ENCODE measurements at regions not wholly inside any gene's neighbourhood (a gene's known extent, or its start where the extent isn't known, plus 50 kb on each side); places are given as distances from the start of the nearest gene placed in this dataset.
A peak's percentile ranks its signal among the peaks of the same experiment; 100 is the strongest.

DNA sequence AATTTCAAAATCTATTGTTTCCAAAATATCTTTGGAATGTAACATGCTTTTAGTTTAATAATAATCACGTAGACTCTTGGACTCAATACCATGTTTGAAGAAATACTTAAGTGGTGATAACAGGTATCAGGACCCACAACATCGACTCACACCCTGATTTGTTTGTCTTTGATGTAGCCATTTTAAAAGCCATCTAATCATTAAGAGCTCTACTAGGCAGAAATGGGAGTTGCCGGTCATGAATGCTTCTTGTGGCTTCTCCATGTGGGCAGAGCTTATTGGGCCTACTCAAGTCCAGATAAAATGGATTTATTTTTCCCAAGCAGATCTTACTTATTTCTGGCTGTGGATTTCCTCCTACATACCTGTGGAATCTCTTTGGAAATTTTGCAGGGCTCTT, 261.6 kb upstream of the NR2F2 start:
- no peak for DNase-seq (ENCODE audit: insufficient read length, low spot score)
- no peak for FAIRE-seq
- no peak for TF ChIP-seq SPI1 (IDR thresholded peaks at IDR 0.05; ENCODE audit: low read depth, low read length)
- no peak for TF ChIP-seq PAX5 (IDR thresholded peaks at IDR 0.05; ENCODE audit: insufficient read depth, low read length, severe bottlenecking)
- no peak for TF ChIP-seq POU2F2 (IDR thresholded peaks at IDR 0.05; ENCODE audit: low read depth, low read length)
- TF ChIP-seq POLR2A (IDR thresholded peaks at IDR 0.05; ENCODE audit: low read depth, low read length) = no peak
- TF ChIP-seq TAF1 (IDR thresholded peaks at IDR 0.05; ENCODE audit: low read depth, low read length) = no peak
- TF ChIP-seq POLR2AphosphoS5 (IDR thresholded peaks at IDR 0.05; ENCODE audit: low read depth, low read length) = no peak

DNA sequence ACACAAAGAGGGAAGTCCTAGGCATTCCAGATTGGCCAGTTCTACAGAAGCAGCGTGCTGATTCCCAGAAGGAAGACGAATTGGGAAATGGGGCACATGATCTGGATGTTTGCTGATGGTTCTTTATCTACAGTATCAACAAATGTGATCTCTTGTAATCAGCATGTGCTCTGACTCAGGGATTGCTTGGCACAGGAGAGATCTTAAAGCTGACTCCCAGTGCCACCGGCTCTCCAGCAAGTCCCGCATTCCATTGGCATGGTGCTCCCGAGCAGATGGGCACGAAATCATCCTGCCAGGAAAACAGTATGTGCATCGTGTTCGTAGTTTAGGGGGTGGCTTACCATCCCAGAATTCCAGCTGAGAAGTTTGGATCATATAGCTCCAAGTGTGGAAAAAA, 259.9 kb upstream of the NR2F2 start:
- DNase-seq (ENCODE audit: insufficient read length, low spot score) (no peak), FAIRE-seq (no peak)
- TF ChIP-seq TAF1 (IDR thresholded peaks at IDR 0.05; ENCODE audit: low read depth, low read length) = no peak

DNA sequence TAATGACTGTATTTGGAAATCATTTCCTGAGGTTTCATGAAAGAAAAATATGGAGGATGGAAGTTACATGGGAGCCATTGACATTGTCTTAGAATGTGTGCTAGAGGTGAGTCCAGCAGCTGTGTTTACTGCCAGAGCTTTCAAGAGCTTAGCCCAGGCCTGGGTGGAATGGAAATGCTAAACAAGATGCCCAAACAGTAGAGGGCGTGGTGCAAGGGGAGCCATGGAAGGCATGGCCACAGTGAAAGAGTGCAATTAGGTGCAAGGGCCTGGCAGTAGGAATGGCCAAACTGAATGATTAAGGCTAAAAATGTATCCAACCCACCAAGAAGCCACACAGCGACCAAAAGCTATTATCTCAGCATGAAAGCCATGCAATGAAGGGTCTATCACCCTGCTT, 257.7 kb upstream of the NR2F2 start:
- DNase-seq (ENCODE audit: insufficient read length, low spot score) = no peak
- no peak for FAIRE-seq
- no peak for TF ChIP-seq SPI1 (IDR thresholded peaks at IDR 0.05; ENCODE audit: low read depth, low read length)
- TF ChIP-seq POU2F2 (IDR thresholded peaks at IDR 0.05; ENCODE audit: low read depth, low read length) = no peak
- TF ChIP-seq PAX5 (IDR thresholded peaks at IDR 0.05; ENCODE audit: insufficient read depth, low read length, severe bottlenecking) = no peak
- no peak for TF ChIP-seq POLR2AphosphoS5 (IDR thresholded peaks at IDR 0.05; ENCODE audit: low read depth, low read length)
- no peak for TF ChIP-seq TAF1 (IDR thresholded peaks at IDR 0.05; ENCODE audit: low read depth, low read length)
- TF ChIP-seq POLR2A (IDR thresholded peaks at IDR 0.05; ENCODE audit: low read depth, low read length) = no peak

DNA sequence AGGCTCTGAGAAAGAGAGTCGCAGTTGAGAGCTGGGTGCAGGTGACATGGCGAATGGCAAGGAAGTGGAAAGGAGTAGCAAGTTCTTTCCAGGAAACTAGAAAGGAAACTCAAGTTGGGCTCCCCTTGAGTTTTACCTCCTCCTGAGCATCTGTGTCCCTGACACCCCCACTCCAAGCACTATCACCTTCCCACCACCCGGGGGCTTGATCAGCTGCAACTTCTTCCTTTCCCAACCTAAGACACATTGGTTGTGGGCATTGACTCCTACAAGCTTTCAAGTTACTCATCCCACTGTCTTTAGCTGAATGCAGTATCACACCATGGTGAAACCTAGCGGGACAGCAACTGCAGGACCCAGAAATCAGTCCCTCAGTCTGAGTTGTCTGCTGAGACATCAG, 256.6 kb upstream of the NR2F2 start:
- no peak for FAIRE-seq
- DNase-seq (ENCODE audit: insufficient read length, low spot score) = no peak
- TF ChIP-seq POLR2AphosphoS5 (IDR thresholded peaks at IDR 0.05; ENCODE audit: low read depth, low read length) (no peak), SPI1 (IDR thresholded peaks at IDR 0.05; ENCODE audit: low read depth, low read length) (no peak), POU2F2 (IDR thresholded peaks at IDR 0.05; ENCODE audit: low read depth, low read length) (no peak), POLR2A (IDR thresholded peaks at IDR 0.05; ENCODE audit: low read depth, low read length) (no peak), TAF1 (IDR thresholded peaks at IDR 0.05; ENCODE audit: low read depth, low read length) (no peak), PAX5 (IDR thresholded peaks at IDR 0.05; ENCODE audit: insufficient read depth, low read length, severe bottlenecking) (no peak)

DNA sequence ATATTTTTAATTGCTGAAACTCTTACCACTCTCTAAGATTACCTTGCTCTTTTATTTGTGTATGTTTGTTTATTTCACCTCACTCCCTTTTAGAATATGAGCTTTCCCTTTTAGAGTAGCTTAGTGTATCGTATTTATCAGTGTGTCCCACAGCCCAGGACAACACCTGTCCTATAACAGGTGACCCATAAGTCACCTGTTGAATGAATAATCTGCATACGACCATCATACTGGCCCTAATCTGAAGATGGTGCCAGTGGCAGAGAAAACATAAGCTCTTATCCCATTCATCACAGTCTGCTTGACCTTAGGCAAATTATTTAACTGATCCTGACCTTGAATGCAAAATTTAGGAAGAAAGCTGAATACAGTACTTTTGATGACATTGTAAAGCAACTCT, 254.6 kb upstream of the NR2F2 start:
- no peak for TF ChIP-seq POU2F2 (IDR thresholded peaks at IDR 0.05; ENCODE audit: low read depth, low read length)
- TF ChIP-seq POLR2AphosphoS5 (IDR thresholded peaks at IDR 0.05; ENCODE audit: low read depth, low read length) = no peak
- no peak for TF ChIP-seq TAF1 (IDR thresholded peaks at IDR 0.05; ENCODE audit: low read depth, low read length)
- TF ChIP-seq PAX5 (IDR thresholded peaks at IDR 0.05; ENCODE audit: insufficient read depth, low read length, severe bottlenecking) = no peak
- TF ChIP-seq SPI1 (IDR thresholded peaks at IDR 0.05; ENCODE audit: low read depth, low read length) = no peak
- no peak for TF ChIP-seq POLR2A (IDR thresholded peaks at IDR 0.05; ENCODE audit: low read depth, low read length)
- FAIRE-seq (no peak), DNase-seq (ENCODE audit: insufficient read length, low spot score) (no peak)

DNA sequence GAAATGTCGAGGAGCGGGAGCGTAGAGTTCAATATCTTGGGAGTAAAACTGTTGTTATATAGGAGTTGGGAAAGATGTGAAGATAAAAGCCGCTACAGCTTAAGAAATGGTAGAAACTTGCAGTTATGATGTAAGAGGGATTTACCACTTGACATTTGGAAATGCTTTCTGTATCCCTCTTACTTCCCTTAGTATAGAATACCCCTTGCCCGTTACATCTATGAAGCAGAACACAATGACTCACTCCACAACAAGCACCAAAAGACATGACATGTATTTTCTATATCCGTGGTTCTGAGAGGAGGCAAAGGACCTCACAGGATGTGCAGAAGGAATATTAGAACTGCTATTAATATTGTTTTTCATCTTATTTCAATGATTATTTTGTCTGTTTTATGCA, 254.2 kb upstream of the NR2F2 start:
- FAIRE-seq (no peak), DNase-seq (ENCODE audit: insufficient read length, low spot score) (no peak)
- no peak for TF ChIP-seq TAF1 (IDR thresholded peaks at IDR 0.05; ENCODE audit: low read depth, low read length)
- no peak for TF ChIP-seq POLR2A (IDR thresholded peaks at IDR 0.05; ENCODE audit: low read depth, low read length)
- TF ChIP-seq PAX5 (IDR thresholded peaks at IDR 0.05; ENCODE audit: insufficient read depth, low read length, severe bottlenecking) = no peak
- no peak for TF ChIP-seq SPI1 (IDR thresholded peaks at IDR 0.05; ENCODE audit: low read depth, low read length)

DNA sequence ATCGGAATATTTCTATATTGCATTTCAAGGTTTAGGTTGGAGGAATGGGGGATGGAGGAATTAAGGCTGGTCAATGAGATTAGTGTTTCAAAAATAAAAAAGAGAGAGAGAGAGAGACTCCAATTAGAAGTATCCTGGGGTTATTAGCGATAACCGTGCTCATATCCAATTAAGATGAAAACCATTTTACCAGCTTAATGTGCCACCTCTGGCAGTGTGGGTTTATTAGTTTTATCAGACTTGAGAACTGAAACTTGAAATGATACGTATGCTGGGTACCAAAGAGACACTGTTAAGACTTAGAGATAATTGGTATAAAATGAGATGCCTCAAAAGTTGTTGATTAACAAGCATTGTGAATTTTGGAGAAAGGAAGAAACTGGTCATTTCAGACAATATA, 251.5 kb upstream of the NR2F2 start:
- TF ChIP-seq POLR2A (IDR thresholded peaks at IDR 0.05; ENCODE audit: low read depth, low read length) (no peak), SPI1 (IDR thresholded peaks at IDR 0.05; ENCODE audit: low read depth, low read length) (no peak), POLR2AphosphoS5 (IDR thresholded peaks at IDR 0.05; ENCODE audit: low read depth, low read length) (no peak), PAX5 (IDR thresholded peaks at IDR 0.05; ENCODE audit: insufficient read depth, low read length, severe bottlenecking) (no peak), POU2F2 (IDR thresholded peaks at IDR 0.05; ENCODE audit: low read depth, low read length) (no peak), TAF1 (IDR thresholded peaks at IDR 0.05; ENCODE audit: low read depth, low read length) (no peak)
- no peak for DNase-seq (ENCODE audit: insufficient read length, low spot score)
- FAIRE-seq = no peak

DNA sequence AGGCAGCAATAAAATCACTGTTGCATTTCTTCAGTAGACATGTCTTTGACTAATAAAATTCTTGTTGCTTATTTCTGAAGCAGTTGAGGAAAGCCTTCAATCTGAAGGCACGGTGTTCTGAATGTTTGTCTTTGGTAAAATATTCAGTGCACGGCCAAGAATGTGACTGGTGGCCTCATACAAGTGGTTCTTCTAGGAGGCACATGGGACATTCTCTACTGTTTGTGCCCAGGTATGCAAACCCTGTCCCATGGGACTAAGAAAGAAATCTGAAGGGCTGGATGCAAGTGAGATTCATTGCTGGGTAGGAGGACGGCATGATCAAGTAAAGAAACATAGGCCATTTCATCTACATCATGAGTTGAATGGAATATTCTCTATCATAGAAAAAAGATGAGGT, 250.6 kb upstream of the NR2F2 start:
- FAIRE-seq (no peak), DNase-seq (ENCODE audit: insufficient read length, low spot score) (no peak)
- TF ChIP-seq SPI1 (IDR thresholded peaks at IDR 0.05; ENCODE audit: low read depth, low read length) = no peak
- no peak for TF ChIP-seq POLR2AphosphoS5 (IDR thresholded peaks at IDR 0.05; ENCODE audit: low read depth, low read length)
- TF ChIP-seq POLR2A (IDR thresholded peaks at IDR 0.05; ENCODE audit: low read depth, low read length) = no peak
- no peak for TF ChIP-seq POU2F2 (IDR thresholded peaks at IDR 0.05; ENCODE audit: low read depth, low read length)
- TF ChIP-seq PAX5 (IDR thresholded peaks at IDR 0.05; ENCODE audit: insufficient read depth, low read length, severe bottlenecking) = no peak
- TF ChIP-seq TAF1 (IDR thresholded peaks at IDR 0.05; ENCODE audit: low read depth, low read length) = no peak

DNA sequence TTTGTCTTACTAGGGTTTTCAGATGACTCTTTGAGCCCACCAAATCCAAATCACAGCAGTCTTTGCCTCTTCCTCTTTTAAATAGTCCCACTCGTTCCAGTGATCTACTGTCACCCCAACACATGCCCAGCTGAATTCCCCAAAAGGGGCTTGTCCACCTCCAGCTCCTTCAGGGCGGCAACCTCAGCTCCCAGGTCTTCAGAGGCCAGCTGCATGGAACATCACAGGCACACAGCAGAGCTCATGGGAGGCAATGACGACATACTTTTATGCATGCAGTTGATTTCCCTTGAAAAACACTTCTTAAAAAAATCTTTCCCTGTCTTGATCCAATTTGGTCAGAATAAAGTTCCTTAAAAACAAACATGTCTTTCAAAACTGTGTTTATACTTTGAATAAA, 244.3 kb upstream of the NR2F2 start:
- no peak for FAIRE-seq
- TF ChIP-seq SPI1 (IDR thresholded peaks at IDR 0.05; ENCODE audit: low read depth, low read length) = peak; percentile 50; the same call in 1 of the 2 replicates
- TF ChIP-seq POLR2AphosphoS5 (IDR thresholded peaks at IDR 0.05; ENCODE audit: low read depth, low read length) = no peak
- TF ChIP-seq PAX5 (IDR thresholded peaks at IDR 0.05; ENCODE audit: insufficient read depth, low read length, severe bottlenecking) = no peak
- no peak for TF ChIP-seq POU2F2 (IDR thresholded peaks at IDR 0.05; ENCODE audit: low read depth, low read length)
- no peak for TF ChIP-seq POLR2A (IDR thresholded peaks at IDR 0.05; ENCODE audit: low read depth, low read length)
- TF ChIP-seq TAF1 (IDR thresholded peaks at IDR 0.05; ENCODE audit: low read depth, low read length) = no peak
- no peak for DNase-seq (ENCODE audit: insufficient read length, low spot score)

DNA sequence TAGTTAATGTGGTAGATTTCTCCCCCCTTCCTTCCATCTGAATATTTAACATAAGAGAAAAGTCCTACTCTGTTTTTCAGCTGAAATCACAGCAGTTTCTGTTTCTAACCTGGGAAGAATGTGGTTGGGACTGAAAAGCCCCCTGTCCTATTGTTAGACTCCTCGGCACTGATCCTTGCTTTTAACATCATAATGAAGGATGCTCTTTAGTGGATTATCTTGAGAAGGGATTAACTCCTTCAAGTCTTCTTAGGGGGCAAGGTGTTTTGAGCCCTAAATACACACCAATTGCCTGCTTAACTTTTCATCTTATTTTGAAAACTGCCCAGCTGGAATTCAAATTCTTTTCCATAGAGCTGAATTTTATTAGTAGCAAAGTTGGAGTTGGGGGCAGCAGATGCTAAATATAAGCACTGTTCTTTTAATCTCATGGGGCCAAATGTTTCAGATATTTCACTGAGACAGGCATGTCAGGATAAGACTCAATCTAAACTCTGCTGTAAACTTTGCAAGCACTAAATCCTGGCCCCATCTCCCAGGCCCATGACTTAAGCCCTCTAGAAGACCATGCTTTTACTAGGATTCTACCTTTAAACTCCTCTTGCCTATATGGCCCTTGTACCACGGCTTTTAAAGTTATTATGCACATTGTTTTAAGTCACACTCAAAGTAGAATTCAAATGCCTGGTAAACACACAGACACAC, 243.2 kb upstream of the NR2F2 start:
- DNase-seq (ENCODE audit: insufficient read length, low spot score) (no peak), FAIRE-seq (peak; percentile 66)
- TF ChIP-seq TAF1 (IDR thresholded peaks at IDR 0.05; ENCODE audit: low read depth, low read length) (no peak), POLR2AphosphoS5 (IDR thresholded peaks at IDR 0.05; ENCODE audit: low read depth, low read length) (no peak)

Measured in GM12891 (cell line).